ENCODE measurements at regions not wholly inside any gene's neighbourhood (a gene's known extent, or its start where the extent isn't known, plus 50 kb on each side); places are given as distances from the start of the nearest gene placed in this dataset.

GRCh38 chr6:160861824-160862223 lies 129.7 kb upstream of the MAP3K4 start:
- no peak for TF ChIP-seq CTCF (IDR thresholded peaks at IDR 0.05)
- no peak for TF ChIP-seq POLR2A (IDR thresholded peaks at IDR 0.05)
